Occipital lobe (tissue), 2 donors: ENCODE measurements at regions not wholly inside any gene's neighbourhood (a gene's known extent, or its start where the extent isn't known, plus 50 kb on each side); places are given as distances from the start of the nearest gene placed in this dataset. TPM values are rescaled to one million over a fixed set of nuclear protein-coding genes. Genes with fewer than 3 reads are reported as not detected.

Experiments
- DNase-seq: peaks from one replicate; lab custom pipeline; 2025; lab: John Stamatoyannopoulos, UW
- small RNA-seq: library from RNA; depleted of rRNA; stranded (forward); fragments of <200 nt; gene quantifications from one replicate; pipeline ENCODE3, GENCODE V24; 2014

DNA sequence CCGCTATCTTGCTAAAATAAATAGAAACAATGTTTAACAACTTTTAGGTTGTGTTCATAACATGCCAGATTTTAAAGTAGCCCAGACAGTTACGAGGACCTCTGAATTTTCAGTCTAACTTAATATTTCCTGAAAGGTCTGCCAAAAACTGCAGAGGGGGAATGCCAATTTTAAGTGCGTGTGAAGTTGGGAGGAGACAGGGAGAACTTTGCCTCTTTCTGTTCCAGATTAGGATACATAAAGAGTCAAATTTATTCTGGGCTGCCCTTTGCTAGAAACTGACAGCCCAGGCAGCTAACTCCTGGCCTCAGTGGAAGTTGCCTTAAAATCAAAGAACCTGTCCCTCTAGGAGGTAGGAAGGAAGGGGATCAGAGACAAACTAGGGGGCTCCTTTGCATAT lies 52.3 kb upstream of the PIP4K2A start:
- no peak for DNase-seq

DNA sequence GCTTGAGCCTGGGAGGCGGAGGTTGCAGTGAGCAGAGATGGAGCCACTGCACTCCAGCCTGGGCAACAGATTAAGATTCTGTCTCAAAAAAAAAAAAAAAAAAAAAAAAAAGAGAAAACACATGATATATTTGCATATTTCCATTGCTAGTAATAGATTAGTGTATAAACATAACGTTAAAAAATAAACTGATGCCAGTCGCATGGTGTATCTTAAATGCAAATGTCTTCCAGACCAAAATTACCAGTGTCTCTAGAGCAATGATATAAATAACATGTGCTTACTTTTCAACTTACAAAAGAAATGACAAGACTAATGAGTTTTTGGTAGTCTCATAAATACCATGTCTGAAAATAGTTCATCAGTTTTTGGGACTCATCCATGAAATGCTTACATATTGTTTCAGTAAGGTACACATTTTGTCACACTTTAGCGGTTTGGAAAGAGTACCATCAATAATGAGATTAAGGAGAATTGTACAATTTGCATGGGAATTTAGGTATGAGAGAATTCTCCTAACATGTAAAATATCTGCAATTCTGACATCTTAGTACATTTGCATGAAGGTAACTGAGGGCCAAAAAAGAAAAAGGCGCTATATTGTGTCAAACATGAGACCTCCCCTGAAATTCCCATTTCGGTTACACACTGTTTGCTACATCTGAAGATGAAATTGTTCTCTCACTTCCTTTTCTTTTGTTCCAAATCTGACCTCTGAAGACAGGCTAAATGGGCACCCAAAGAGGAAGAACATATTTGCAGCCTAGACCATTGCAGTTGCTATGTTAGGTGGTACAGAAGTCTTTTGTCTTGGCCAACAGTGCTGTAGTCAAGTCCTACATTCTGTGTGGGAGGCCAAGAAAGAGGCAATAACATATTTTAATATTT lies 51.5 kb upstream of the PIP4K2A start:
- DNase-seq = no peak

DNA sequence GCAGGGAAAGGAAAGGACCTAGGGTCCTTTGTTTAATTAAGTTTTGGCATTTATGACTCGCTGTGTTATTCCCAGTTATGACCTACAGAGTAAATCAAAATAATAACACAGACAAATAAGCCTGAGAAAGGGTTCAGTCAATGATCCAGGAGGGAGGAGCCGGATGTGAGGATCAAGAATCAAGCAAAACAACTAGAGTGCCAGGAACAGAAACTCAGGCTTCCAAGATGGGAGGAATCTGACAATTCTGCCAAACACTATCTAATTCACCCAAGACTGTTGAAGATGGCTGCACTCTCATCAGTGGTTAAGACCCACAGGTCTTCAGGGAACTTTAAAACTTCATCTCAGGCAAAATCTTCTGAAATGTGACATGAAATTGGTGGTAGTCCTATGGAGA lies 50.3 kb upstream of the PIP4K2A start:
- no peak for DNase-seq

Small RNA genes in the stretch of these regions (small RNA-seq; reads per million reads assigned to genes)
- gene RNU6-413P = not detected
